ENCODE measurements at regions not wholly inside any gene's neighbourhood (a gene's known extent, or its start where the extent isn't known, plus 50 kb on each side); places are given as distances from the start of the nearest gene placed in this dataset.
A peak's percentile ranks its signal among the peaks of the same experiment; 100 is the strongest.

DNA sequence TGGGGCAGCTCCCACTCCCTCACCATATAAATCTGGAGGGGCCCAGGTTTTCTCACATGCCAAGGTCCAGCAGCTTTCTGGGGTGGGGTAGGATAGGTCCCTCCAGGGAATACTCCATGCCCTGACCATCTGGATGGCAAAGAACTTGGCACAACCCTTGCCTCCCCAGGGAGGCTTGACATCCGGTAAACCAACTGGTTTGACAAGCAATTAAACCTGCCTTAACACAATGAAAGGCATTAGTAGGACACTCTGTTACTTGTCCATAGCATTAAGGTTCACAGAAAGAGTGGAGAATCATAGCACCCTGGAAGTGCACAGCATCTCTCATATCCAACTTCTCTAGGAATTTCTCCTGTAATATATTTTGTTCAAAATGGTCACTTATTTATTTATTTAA lies 63.9 kb upstream of the MAF start:
- intact Hi-C loops (cut with DNase I): no loop called here
- DNase-seq: no peak

GRCh38 chr16:79662669-79663313 lies 62.3 kb upstream of the MAF start:
- intact Hi-C loops (cut with DNase I): no loop called here
- no peak for DNase-seq

DNA sequence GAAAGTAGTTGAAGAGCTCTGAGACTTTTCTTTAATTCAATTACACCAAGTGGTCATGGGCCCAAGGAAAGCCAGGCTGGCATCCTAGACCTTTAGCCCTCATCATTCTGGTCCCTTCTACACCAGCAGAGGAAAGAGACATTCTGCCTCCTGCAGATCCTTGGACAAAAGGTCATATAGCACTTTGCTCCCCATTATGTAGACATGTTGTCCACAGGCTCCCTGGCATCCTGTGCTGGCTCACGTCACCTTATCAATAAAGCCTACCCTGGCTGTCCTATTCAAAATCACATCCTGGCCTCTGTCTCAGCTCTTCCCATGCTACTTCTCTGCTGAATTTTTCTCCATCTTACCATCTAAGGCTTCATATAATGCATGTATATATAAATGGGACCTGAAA lies 61.6 kb upstream of the MAF start:
- intact Hi-C loops (cut with DNase I): no loop called here
- DNase-seq: no peak

DNA sequence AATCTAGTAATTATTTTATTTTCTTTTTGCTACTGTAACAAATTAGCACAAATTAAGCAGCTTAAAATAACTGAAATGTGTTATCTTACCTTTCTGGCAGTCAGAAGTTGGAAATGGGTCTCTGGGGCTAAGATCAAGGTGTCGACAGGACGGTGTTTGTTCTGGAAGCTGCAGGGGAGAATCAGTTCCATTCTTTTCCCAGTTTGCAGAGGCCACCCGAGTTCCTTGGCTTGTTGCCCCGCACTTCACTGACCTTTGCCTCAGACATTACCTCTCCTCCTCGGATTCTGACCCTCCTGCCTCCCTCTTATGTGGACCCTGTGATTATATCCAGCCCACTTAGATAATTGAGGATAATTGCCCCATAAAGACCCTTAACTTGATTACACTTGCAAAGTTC lies 61.0 kb upstream of the MAF start:
- intact Hi-C loops (cut with DNase I): no loop called here
- no peak for DNase-seq

GRCh38 chr16:79659344-79659743 lies 58.8 kb upstream of the MAF start:
- DNase-seq: no peak
- intact Hi-C loops (cut with DNase I): no loop called here

- DNase-seq: no peak
- intact Hi-C loops (cut with DNase I): no loop called here
Measured at GRCh38 chr16:79658301-79659033, 57.9 kb upstream of the MAF start.

DNA sequence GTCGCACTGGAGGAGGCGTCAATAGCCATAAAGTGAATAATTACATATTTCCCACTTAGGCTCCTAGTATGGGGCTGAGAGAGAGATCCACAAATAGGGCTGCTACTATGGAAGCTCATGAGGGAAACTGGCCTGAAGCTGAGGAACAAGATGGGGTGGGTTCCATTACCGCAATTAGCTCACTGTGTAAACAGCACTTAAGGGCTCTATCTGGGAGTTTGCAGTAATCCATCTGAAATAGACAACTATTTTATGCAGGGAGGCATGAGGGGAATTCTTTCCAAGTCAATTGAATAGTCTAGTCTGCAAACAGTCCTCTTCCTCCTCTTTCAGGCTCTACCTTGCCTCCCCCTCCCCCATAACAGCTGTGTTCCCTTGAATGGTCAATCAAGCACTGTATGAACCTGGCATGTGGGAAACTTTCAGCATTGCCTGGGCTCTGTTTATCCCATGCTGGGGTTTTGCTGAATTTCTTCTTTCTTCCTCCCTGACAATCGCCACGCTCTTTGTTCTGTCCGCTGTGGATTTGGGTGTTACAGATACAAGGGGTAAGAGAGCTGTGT lies 56.1 kb upstream of the MAF start:
- DNase-seq: peak in 1 of 42 donors; percentile 12
- intact Hi-C loops (cut with DNase I): no loop called here

DNA sequence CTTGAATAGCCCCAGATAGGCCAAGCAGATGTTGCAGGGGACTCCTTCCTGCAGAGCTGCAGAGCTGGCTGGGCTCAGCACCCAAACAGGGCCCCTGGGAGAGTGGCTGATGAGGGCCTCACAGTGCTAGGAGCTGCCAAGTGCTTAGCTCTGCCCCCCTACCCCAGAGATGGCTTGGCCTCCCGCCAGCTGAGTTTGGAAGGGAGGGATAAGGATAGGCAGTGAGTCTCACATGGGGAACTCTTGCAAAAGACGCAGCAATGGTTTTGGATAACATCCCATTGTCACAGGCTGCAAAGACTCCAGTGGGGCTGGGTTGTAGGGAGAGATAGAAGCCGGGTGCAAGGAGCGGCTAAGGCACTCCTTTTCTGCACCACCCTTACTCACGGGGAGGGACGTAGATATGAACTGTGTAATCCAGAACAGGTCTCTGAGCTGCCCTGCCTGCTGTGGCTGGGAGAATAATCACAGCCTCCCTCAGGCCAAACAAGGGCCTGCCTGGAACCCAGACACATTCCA lies 52.9 kb upstream of the MAF start:
- DNase-seq: peak in 4 of 42 donors; percentile 4 to 16 (median 12)
- intact Hi-C loops (cut with DNase I): no loop called here

GRCh38 chr16:79651363-79651762 lies 50.8 kb upstream of the MAF start:
- peak; percentile 6 to 91 (median 66) for DNase-seq
- intact Hi-C loops (cut with DNase I): no loop called here

Measured in head of caudate nucleus (tissue), 42 donors.